ENCODE measurements at regions not wholly inside any gene's neighbourhood (a gene's known extent, or its start where the extent isn't known, plus 50 kb on each side); places are given as distances from the start of the nearest gene placed in this dataset.

- intact Hi-C loops (cut with DNase I): no loop called here
- H3K27me3 ChIP-seq: no peaks in the 10 kb centered on the region
- H3K36me3 ChIP-seq: no peaks in the 10 kb centered on the region
- H3K9me3 ChIP-seq: no peaks in the 10 kb centered on the region
- no peak for DNase-seq
- no peak for TF ChIP-seq POLR2A (IDR thresholded peaks at IDR 0.05)
- no peak for TF ChIP-seq EP300 (IDR thresholded peaks at IDR 0.05)
- TF ChIP-seq CTCF (IDR thresholded peaks at IDR 0.05): no peak
- H3K4me1 ChIP-seq (ENCODE audit: insufficient read depth): no peaks in the 10 kb centered on the region
- H3K27ac ChIP-seq: no peak overlapping the region
- no peak overlapping the region for H3K4me3 ChIP-seq
These were observed 177.6 kb upstream of the DPYD start for GRCh38 chr1:98098473-98098872.

GRCh38 chr1:98090351-98090750 is 169.5 kb upstream of the DPYD start:
- Histone ChIP-seq H3K4me3 (no peak overlapping the region), H3K27me3 (no peaks in the 10 kb centered on the region), H3K27ac (no peak overlapping the region), H3K4me1 (ENCODE audit: insufficient read depth) (no peaks in the 10 kb centered on the region), H3K9me3 (no peaks in the 10 kb centered on the region), H3K36me3 (no peaks in the 10 kb centered on the region)
- intact Hi-C loops (cut with DNase I): no loop called here
- TF ChIP-seq EP300 (IDR thresholded peaks at IDR 0.05) (no peak), CTCF (IDR thresholded peaks at IDR 0.05) (no peak), POLR2A (IDR thresholded peaks at IDR 0.05) (no peak)
- DNase-seq: no peak

- H3K4me1 ChIP-seq (ENCODE audit: insufficient read depth): no peaks in the 10 kb centered on the region
- H3K27ac ChIP-seq: no peak overlapping the region
- H3K4me3 ChIP-seq: no peak overlapping the region
- no peaks in the 10 kb centered on the region for H3K27me3 ChIP-seq
- 61 to 76% (median 63%) methylated on average over 3 of the region's 3 CpGs for WGBS, 3 donors
- no peaks in the 10 kb centered on the region for H3K36me3 ChIP-seq
- intact Hi-C loops (cut with DNase I): no loop called here
- no peak for TF ChIP-seq POLR2A (IDR thresholded peaks at IDR 0.05)
- no peak for TF ChIP-seq EP300 (IDR thresholded peaks at IDR 0.05)
- TF ChIP-seq CTCF (IDR thresholded peaks at IDR 0.05): no peak
- H3K9me3 ChIP-seq: no peaks in the 10 kb centered on the region
- DNase-seq: no peak
These were observed 167.5 kb upstream of the DPYD start for GRCh38 chr1:98088381-98088780.

GRCh38 chr1:98086796-98087441 is 166.1 kb upstream of the DPYD start:
- 64 to 71% (median 65%) methylated on average over 3 of the region's 3 CpGs for WGBS, 3 donors
- H3K27me3 ChIP-seq: no peaks in the 10 kb centered on the region
- intact Hi-C loops (cut with DNase I): no loop called here

More at GRCh38 chr1:98086796-98087441, 166.1 kb upstream of the DPYD start:
- no peak overlapping the region for H3K4me3 ChIP-seq
- H3K27ac ChIP-seq: no peak overlapping the region
- TF ChIP-seq EP300 (IDR thresholded peaks at IDR 0.05): no peak
- no peak for TF ChIP-seq CTCF (IDR thresholded peaks at IDR 0.05)
- TF ChIP-seq POLR2A (IDR thresholded peaks at IDR 0.05): no peak
- DNase-seq: no peak
- no peaks in the 10 kb centered on the region for H3K4me1 ChIP-seq (ENCODE audit: insufficient read depth)
- no peaks in the 10 kb centered on the region for H3K36me3 ChIP-seq
- H3K9me3 ChIP-seq: no peaks in the 10 kb centered on the region

Measured in ovary (tissue), 7 donors.